ENCODE measurements at regions not wholly inside any gene's neighbourhood (a gene's known extent, or its start where the extent isn't known, plus 50 kb on each side); places are given as distances from the start of the nearest gene placed in this dataset.

- no peak for TF ChIP-seq CTCF (IDR thresholded peaks at IDR 0.05)
Measured at GRCh38 chrX:15977644-15978043, 123.0 kb upstream of the AP1S2 start.

DNA sequence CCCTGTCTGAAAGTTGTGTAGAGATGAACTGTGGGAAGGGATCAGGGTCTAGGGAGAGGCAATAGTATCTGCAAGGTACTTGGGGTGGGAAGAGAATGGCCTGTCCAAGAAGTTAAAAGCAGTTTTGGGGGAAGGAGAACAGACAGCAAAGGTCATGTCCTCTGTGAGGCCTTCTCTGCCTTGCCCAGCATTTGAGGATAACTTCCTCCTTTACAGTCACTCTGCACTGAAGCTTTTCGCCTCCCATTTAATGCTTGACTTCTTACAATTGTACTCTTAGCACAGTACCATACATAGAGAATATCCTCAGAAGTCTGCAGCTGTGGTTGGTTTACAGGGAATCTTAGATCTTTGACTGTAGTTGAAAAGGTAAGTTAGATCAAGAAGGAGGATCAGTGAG is 121.8 kb upstream of the AP1S2 start:
- no peak for TF ChIP-seq CTCF (IDR thresholded peaks at IDR 0.05)

GRCh38 chrX:15973946-15974345 is 119.3 kb upstream of the AP1S2 start:
- no peak for TF ChIP-seq CTCF (IDR thresholded peaks at IDR 0.05)

GRCh38 chrX:15973299-15973698 is 118.7 kb upstream of the AP1S2 start:
- peak; percentile 19; the same call in 1 of the 2 replicates for TF ChIP-seq CTCF (IDR thresholded peaks at IDR 0.05)

DNA sequence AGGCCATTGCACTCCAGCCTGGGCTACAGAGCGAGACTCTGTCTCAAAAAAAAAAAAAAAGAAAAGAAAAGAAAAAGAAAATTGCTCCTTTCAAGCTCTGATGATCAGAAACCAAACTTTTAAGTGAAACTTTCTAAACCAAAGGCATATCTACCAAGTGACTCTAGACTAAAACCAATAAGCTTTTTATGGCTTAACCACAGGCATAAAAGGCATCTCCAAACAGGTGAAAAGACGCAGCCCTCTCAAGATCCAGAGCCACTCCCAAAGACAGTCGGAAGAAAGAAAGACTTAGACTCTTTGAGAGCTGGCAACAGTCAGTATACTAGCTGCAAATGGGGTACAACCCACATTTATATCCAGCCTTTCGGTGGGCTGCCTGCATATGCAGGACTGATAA is 117.1 kb upstream of the AP1S2 start:
- no peak for TF ChIP-seq CTCF (IDR thresholded peaks at IDR 0.05)

DNA sequence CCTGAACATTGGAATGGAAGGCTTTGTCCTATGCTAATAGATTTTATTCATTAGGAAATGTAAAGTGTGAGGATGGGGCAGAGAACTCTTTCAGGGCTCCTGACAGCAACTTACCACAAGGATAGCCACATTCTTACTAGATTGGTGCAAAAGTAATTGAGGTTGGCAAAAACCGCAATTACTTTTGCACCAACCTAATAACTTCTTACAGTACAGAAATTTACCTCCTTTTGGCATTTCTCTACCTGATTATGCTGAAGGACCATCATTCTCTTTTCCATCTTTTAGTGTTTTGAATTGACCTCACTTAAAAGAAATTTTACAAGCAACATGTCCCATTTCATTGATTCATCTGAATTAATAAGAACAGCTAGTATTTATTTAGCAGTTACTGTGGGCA is 109.2 kb upstream of the AP1S2 start:
- TF ChIP-seq CTCF (IDR thresholded peaks at IDR 0.05), result no peak

DNA sequence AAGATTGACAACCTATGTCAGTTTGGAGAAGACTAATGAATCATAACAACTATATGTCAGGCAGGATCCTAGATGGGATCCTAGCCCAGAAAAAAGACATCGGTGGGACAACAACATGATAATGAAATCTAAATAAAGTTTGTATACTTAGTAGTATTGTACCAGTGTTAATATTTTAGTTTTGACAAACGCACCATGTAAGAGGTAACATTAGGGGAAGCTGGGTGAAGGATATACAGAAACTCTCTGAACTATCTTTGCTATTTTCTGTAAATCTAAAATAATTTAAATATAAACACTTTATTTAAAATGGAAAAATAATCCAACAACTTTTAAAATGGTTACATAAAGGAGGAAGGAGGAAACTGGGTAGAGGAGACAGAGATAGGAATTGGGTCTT is 105.6 kb upstream of the AP1S2 start:
- TF ChIP-seq CTCF (IDR thresholded peaks at IDR 0.05), result no peak

GRCh38 chrX:15956681-15957080 is 102.1 kb upstream of the AP1S2 start:
- no peak for TF ChIP-seq CTCF (IDR thresholded peaks at IDR 0.05)

Data from LNCAP (cell line).